Glutamatergic neuron (in vitro differentiated cells): ENCODE measurements at regions not wholly inside any gene's neighbourhood (a gene's known extent, or its start where the extent isn't known, plus 50 kb on each side); places are given as distances from the start of the nearest gene placed in this dataset.

Experiments used
- DNase-seq: peaks from one replicate; pipeline ENCODE4 v3.0.0; 2022
- H3K27ac Mint-ChIP-seq: one replicate; pipeline ENCODE4 v1.8.0; 2020; ENCODE audit warnings: mild to moderate bottlenecking, mixed read lengths, inconsistent platforms; ENCODE audit not compliant: unreplicated experiment
- H3K27me3 Mint-ChIP-seq: one replicate; pipeline ENCODE4 v1.8.0; 2020; ENCODE audit warnings: mild to moderate bottlenecking, moderate library complexity, mixed read lengths, inconsistent platforms; ENCODE audit not compliant: unreplicated experiment
- H3K36me3 Mint-ChIP-seq: one replicate; pipeline ENCODE4 v1.8.0; 2020; ENCODE audit warnings: mild to moderate bottlenecking, mixed read lengths, inconsistent platforms; ENCODE audit not compliant: unreplicated experiment
- H3K4me1 Mint-ChIP-seq: one replicate; pipeline ENCODE4 v1.8.0; 2020; ENCODE audit warnings: mild to moderate bottlenecking, low read depth, mixed read lengths, inconsistent platforms; ENCODE audit not compliant: unreplicated experiment
- H3K4me3 Mint-ChIP-seq: one replicate; pipeline ENCODE4 v1.8.0; 2020; ENCODE audit warnings: mild to moderate bottlenecking, mixed read lengths, inconsistent platforms; ENCODE audit not compliant: unreplicated experiment
- H3K9me3 Mint-ChIP-seq: one replicate; pipeline ENCODE4 v1.8.0; 2020; ENCODE audit warnings: mild to moderate bottlenecking, moderate library complexity, mixed read lengths, inconsistent platforms; ENCODE audit not compliant: unreplicated experiment
- TF ChIP-seq, protein P1 (sequence below): fragments of 200-600 bp; sonication (generic); IDR thresholded peaks from one replicate; pipeline ENCODE4 v1.5.0; 2021; ENCODE audit not compliant: partially characterized antibody, unreplicated experiment

DNA sequence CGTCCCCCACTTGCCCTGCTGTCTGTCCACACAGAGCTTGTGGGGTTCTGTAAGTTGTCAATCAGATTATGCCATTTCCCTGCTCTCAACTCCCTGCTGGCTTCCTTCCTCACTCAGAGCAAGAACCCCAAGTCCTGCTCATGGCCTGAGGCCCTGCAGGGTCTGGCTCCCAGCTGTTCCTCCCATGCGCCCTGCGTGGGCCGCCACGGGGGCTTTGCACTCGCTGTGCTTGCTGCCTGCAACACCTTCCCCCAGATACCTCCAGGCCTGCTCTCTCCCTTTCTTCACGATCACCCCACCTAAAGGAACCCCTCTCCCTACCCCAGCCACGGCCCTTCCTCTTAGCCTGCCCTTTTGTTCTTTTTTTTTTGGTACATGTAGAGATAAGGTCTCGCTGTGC lies 234.6 kb downstream of the AACS start:
- H3K27me3 Mint-ChIP-seq, result peaks cover 15% of the 10 kb centered on the region
- no peak for DNase-seq
- H3K4me1 Mint-ChIP-seq, result peaks cover 17% of the 10 kb centered on the region
- H3K27ac Mint-ChIP-seq, result no peak overlapping the region
- no peak overlapping the region for H3K4me3 Mint-ChIP-seq
- H3K9me3 Mint-ChIP-seq, result peaks cover 16% of the 10 kb centered on the region
- TF ChIP-seq, protein P1, sequence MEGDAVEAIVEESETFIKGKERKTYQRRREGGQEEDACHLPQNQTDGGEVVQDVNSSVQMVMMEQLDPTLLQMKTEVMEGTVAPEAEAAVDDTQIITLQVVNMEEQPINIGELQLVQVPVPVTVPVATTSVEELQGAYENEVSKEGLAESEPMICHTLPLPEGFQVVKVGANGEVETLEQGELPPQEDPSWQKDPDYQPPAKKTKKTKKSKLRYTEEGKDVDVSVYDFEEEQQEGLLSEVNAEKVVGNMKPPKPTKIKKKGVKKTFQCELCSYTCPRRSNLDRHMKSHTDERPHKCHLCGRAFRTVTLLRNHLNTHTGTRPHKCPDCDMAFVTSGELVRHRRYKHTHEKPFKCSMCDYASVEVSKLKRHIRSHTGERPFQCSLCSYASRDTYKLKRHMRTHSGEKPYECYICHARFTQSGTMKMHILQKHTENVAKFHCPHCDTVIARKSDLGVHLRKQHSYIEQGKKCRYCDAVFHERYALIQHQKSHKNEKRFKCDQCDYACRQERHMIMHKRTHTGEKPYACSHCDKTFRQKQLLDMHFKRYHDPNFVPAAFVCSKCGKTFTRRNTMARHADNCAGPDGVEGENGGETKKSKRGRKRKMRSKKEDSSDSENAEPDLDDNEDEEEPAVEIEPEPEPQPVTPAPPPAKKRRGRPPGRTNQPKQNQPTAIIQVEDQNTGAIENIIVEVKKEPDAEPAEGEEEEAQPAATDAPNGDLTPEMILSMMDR, result no peak
- peaks cover 15% of the 10 kb centered on the region for H3K36me3 Mint-ChIP-seq

GRCh38 chr12:125300249-125300648 lies 235.0 kb downstream of the AACS start:
- H3K4me1 Mint-ChIP-seq, result peaks cover 13% of the 10 kb centered on the region
- peaks cover 15% of the 10 kb centered on the region for H3K36me3 Mint-ChIP-seq
- peaks cover 17% of the 10 kb centered on the region for H3K9me3 Mint-ChIP-seq
- H3K27ac Mint-ChIP-seq, result no peak overlapping the region
- TF ChIP-seq, protein P1, result no peak
- no peak overlapping the region for H3K4me3 Mint-ChIP-seq
- no peak for DNase-seq
- peaks cover 13% of the 10 kb centered on the region for H3K27me3 Mint-ChIP-seq

GRCh38 chr12:125303337-125303736 lies 238.1 kb downstream of the AACS start:
- Mint-ChIP-seq H3K36me3 (peaks cover 15% of the 10 kb centered on the region), H3K4me3 (no peak overlapping the region), H3K27ac (no peak overlapping the region), H3K9me3 (peaks cover 11% of the 10 kb centered on the region), H3K4me1 (no peaks in the 10 kb centered on the region), H3K27me3 (peaks cover 2% of the 10 kb centered on the region)
- no peak for DNase-seq
- TF ChIP-seq, protein P1, result no peak

- Mint-ChIP-seq H3K36me3 (peaks cover 15% of the 10 kb centered on the region), H3K9me3 (peaks cover 10% of the 10 kb centered on the region), H3K4me3 (no peak overlapping the region), H3K27me3 (peaks cover 2% of the 10 kb centered on the region), H3K27ac (no peak overlapping the region), H3K4me1 (no peaks in the 10 kb centered on the region)
- TF ChIP-seq, protein P1, result no peak
- DNase-seq, result no peak
Measured at GRCh38 chr12:125304029-125304428, 238.8 kb downstream of the AACS start.

DNA sequence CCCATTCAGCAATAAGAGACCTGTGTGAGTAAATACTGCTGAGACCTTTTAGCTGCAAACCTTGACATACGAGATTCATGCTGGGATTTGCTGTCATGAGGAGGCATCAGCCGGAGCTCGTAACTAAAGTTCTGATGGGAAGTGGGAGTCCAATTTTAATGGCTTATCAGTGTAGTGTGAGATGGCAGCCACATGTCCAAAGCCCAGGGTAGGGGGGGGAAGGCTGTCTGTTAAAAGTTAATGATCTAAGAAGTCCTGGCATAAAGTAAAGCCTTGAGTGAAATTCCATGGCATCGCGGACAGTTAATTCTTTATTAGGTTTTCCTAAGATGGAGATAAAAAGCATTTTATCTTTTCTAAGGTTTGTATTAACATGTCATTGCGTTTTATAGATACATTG lies 240.0 kb downstream of the AACS start:
- TF ChIP-seq, protein P1, result no peak
- no peak overlapping the region for H3K4me3 Mint-ChIP-seq
- no peaks in the 10 kb centered on the region for H3K4me1 Mint-ChIP-seq
- H3K36me3 Mint-ChIP-seq, result peaks cover 13% of the 10 kb centered on the region
- peaks cover 7% of the 10 kb centered on the region for H3K9me3 Mint-ChIP-seq
- no peak for DNase-seq
- H3K27me3 Mint-ChIP-seq, result no peaks in the 10 kb centered on the region
- no peak overlapping the region for H3K27ac Mint-ChIP-seq
